HG03103 (cell line): ENCODE measurements at regions not wholly inside any gene's neighbourhood (a gene's known extent, or its start where the extent isn't known, plus 50 kb on each side); places are given as distances from the start of the nearest gene placed in this dataset.

Experiments used
- ATAC-seq: cut with Tn5 transposase; IDR thresholded peaks from one replicate; pipeline ENCODE4 v1.9.1; 2021; ENCODE audit warnings: low read depth; ENCODE audit not compliant: unreplicated experiment

GRCh38 chr10:84990713-84991112 lies 662.3 kb downstream of the CCSER2 start:
- ATAC-seq, result no peak

GRCh38 chr10:84991301-84991700 lies 662.9 kb downstream of the CCSER2 start:
- ATAC-seq, result no peak

DNA sequence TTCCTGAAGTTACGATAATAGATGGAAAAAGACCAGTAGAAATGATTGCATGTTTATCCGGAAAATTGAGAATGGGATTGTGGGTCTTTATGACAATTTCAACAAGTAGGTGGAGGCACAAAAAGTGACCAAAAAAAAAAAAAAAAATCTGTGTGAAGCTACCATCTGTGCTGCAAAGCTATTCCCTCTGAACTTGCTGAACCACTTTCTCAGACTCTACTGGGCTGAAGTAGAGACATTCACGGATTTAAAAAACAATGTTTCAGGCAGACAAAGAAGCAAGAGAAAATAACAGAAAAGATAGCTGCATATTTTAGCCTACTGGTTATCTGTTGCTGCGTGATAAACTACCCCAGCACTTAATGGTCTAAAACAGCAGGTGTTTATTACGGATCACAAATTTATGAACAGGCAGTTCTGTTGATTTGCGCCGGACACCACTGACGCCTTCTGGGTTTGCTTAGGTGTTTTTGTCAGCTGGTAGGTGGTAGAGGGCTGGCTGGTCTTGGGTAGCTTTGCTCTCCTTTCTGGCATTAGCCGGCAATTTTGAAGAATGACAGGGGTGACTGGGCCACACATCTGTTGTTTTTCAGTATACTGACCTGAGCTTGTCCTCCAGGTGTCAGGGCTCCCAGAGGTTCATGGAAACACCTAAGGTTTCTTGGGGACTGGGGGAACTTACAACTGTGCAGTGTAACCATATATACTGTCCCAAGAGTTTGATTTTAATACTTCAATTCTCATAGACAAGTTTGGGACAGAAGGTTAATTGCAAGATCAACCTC lies 665.1 kb downstream of the CCSER2 start:
- no peak for ATAC-seq

DNA sequence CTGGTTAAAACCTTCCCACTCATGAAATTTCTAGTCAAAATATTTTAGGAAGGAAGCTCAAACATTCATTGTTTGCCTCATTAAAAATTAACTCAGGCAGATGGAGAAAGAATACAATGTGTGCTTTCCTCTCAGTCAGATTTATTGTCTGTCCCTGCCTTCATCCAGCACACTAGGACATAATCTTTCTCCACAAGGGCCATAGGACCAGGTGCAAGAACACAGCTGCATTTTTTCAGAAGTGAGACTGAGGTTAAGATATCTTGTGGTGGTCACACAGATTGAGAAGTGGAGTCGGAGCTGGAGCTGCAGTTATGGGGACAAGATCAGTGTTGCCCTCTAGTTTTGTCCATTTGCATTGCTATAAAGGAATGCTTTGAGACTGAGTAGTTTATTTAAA lies 666.3 kb downstream of the CCSER2 start:
- ATAC-seq, result no peak

DNA sequence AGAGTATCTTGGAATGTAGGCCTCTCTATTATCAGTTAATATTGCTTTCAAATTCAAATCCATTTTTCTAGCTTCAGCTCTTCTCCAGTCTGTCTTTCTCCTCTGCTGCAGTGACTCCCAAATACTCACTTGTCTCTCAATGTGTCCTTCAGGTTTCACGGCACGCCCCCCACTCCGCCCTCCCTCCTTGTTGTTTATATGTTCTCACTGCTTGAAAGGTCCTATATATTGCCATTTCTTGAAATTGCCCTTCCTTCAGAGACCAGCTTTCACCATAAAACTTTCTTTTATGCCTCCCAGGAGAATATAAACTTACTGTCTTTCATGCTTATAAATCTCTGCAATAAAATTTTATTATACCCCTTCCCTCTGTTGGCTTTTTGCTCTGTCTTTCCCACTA lies 668.2 kb downstream of the CCSER2 start:
- ATAC-seq, result no peak

- no peak for ATAC-seq
Measured at GRCh38 chr10:84997870-84998269, 669.5 kb downstream of the CCSER2 start.

DNA sequence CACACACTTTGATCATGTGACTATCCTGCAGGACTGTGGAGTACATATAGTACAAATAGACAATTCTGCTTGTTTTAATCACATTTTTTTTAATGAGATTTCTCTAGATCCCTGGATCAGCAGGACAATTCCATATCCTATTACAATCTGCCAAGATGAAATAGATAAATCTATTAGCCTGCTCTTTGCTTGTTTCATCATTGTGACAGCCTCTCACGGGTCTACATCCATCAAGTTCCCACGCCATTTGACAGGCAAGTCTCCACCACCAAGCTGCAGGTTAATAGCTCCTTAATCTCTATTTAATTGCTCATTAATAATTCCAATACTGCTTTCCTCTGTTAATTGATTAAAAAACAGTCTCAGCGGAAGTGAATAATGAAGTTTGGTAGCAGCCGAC lies 671.5 kb downstream of the CCSER2 start:
- ATAC-seq, result no peak

GRCh38 chr10:85003083-85003482 lies 674.7 kb downstream of the CCSER2 start:
- no peak for ATAC-seq

GRCh38 chr10:85008488-85009184 lies 680.2 kb downstream of the CCSER2 start:
- no peak for ATAC-seq

DNA sequence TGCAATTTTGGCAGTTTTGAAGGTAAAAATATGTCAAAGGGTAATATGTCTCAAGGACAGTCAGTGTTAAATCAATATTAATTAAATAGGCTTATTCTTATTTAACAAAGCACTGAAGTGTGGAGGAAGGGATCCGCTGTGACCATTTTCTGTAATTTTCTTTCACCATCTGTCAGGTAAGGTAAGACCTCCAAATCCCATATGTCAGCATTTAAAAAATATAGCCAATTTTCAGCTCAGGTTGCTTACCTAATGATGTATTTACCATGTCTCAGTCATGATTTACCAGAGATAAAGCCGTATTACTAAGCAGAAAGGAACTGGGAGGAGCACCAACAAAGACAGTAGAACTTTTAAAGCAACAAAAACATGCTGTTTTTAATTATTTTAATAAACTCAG lies 683.9 kb downstream of the CCSER2 start:
- no peak for ATAC-seq

DNA sequence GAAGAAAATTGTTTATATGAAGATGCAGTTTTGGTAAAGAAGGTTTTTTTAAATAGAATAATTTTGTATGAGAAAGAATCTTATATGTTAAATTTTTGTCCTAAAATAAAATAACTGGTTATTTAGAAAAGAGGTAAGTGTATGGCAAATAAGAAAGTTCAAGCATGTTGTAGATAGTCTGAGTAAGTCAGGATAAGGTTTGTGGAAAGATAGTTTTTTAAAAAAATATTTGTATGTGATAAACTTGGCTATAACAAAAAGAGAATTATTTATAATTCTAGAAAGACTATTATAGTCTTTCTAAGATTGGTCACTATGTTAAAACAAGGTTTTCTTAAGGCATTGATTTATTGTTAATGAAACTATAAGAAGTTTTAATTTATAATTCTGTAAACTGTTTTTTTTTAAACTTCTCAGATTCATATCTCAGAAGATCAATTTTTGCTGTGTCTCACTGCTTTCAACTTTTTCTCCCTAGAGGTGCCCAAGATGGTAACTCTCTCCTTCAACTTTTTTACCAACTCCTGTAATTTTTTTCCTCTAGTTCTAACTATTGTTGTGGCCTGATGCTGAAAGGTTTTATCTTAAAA lies 698.6 kb downstream of the CCSER2 start:
- ATAC-seq, result no peak

DNA sequence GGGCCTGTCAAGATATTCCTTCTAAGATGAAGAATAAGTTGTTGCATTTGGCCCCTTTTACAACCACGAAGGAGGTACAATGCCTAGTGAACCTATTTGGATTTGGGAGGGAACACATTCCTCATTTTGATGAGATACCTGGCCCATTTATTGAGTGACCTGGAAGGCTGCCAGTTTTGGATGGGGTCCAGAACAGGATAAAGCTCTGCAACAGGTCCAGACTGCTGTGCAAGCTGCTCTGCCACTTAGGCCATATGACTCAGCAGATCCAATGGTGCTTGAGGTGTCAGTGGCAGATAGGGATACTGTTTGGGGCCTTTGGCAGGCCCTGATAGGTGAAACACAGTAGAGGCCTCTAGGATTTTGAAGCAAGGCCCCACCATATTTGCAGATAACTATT lies 704.6 kb downstream of the CCSER2 start:
- no peak for ATAC-seq

DNA sequence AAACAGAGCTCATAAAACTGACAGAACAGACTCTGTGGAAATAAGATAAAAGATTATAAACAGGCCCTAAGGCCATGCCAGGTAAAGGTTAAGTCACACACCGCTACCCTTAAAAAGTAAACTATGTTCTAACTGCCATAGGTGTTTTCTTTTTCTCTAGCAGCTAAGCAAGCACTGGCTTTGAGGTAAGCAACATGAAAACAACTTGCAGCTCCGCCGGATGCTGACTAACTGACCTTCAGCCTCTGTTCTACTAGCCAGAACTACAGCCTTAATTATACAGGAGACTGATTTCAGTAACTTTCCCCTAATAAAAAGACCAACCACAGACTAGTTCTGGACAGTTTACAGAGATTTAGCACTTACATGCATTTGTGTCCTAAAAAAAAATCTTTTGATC lies 708.3 kb downstream of the CCSER2 start:
- ATAC-seq, result no peak

DNA sequence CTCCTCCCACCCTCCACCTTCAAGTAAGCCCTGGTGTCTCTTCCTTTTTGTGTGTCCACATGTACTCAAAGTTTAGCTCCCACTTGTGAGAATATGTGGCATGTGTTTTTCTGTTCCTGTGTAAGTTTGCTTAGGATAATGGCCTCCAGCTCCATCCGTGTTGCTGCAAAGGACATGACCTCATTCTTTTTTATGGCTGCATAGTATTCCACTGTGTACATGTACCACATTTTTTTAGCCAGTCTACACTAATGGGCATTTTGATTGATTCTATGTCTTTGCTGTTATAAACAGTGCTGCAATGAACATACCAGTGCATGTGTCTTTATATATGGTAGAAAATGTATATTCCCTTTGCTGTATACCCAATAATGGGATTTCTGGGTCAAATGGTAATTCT lies 710.9 kb downstream of the CCSER2 start:
- ATAC-seq, result no peak

DNA sequence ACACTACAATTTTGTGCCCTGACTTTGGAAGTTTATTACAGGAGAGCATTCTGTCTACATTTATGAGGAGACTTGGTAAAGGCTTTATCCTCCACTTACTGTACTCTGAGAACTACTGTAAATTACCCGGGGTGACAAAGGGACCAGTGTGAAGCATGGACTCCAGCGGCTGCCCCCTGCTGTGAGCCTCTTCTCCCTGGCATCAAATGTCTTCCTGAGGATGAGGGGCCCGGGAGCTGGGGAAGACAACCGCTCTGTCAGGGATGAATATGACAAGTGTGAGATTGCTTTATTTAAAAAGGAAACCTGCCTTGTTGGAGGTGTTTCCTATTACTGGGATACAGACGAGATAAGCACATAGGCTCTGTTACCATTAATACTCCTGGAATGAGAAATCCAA lies 714.8 kb downstream of the CCSER2 start:
- ATAC-seq, result no peak

- no peak for ATAC-seq
Measured at GRCh38 chr10:85045046-85045445, 716.7 kb downstream of the CCSER2 start.

GRCh38 chr10:85047170-85047834 lies 718.9 kb downstream of the CCSER2 start:
- no peak for ATAC-seq

- no peak for ATAC-seq
Measured at GRCh38 chr10:85047979-85048378, 719.6 kb downstream of the CCSER2 start.

GRCh38 chr10:85048644-85049043 lies 720.3 kb downstream of the CCSER2 start:
- no peak for ATAC-seq

DNA sequence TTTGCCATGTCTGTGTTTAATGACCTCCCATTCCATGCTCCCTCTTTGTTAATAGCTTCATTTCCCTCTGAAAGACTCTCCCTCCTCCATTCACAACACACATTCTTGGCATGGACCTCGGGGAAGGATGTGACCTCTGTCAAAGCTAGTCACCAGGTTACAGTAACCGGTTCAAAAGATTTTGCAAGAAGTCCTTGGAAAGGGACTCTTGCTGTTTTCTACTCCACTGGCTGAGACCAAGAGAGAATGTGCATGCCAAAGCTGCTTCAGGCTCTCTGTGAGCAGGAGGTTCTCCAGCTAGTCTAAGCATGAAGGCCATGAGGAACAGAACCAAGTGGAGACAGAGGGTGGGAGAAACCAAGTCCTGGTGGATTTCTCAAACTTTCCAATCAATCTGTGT lies 732.6 kb downstream of the CCSER2 start:
- no peak for ATAC-seq

- ATAC-seq, result no peak
Measured at GRCh38 chr10:85061401-85061800, 733.0 kb downstream of the CCSER2 start.
